ENCODE measurements at regions not wholly inside any gene's neighbourhood (a gene's known extent, or its start where the extent isn't known, plus 50 kb on each side); places are given as distances from the start of the nearest gene placed in this dataset.

DNA sequence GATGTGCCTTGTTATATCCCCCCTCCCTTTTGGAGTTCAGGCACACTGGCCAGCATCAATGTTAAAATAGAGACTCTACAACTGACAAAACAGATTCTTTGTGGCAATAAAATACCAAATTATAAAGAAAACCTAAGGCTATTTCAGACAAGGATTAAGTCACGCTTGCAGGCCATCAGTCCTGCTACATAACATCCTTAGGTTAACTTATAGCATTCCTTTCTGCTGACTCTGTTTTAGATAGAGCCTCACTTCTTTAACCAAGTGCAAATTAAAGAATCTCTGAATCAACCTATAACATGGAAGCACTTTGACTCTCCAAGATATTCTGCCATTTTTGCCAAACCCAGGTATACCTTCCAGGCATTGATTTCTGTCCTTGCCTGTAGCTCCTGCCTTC is 784.6 kb downstream of the RNF144A start:
- H3K4me3 ChIP-seq (ENCODE audit: low read depth, low read length): no peak overlapping the region
- no peak for TF ChIP-seq CTCF (conservative IDR thresholded peaks at IDR 0.05; ENCODE audit: low read depth, low read length)
- no peak for DNase-seq (ENCODE audit: low read depth)

GRCh38 chr2:7703048-7703447 is 785.8 kb downstream of the RNF144A start:
- no peak for DNase-seq (ENCODE audit: low read depth)
- no peak for TF ChIP-seq CTCF (conservative IDR thresholded peaks at IDR 0.05; ENCODE audit: low read depth, low read length)
- no peak overlapping the region for H3K4me3 ChIP-seq (ENCODE audit: low read depth, low read length)

- TF ChIP-seq CTCF (conservative IDR thresholded peaks at IDR 0.05; ENCODE audit: low read depth, low read length): no peak
- DNase-seq (ENCODE audit: low read depth): no peak
- no peak overlapping the region for H3K4me3 ChIP-seq (ENCODE audit: low read depth, low read length)
Observed at GRCh38 chr2:7703543-7704144, 786.4 kb downstream of the RNF144A start.

GRCh38 chr2:7704296-7704865 is 787.2 kb downstream of the RNF144A start:
- H3K4me3 ChIP-seq (ENCODE audit: low read depth, low read length): no peak overlapping the region
- no peak for DNase-seq (ENCODE audit: low read depth)
- no peak for TF ChIP-seq CTCF (conservative IDR thresholded peaks at IDR 0.05; ENCODE audit: low read depth, low read length)

- H3K4me3 ChIP-seq (ENCODE audit: low read depth, low read length): no peak overlapping the region
- TF ChIP-seq CTCF (conservative IDR thresholded peaks at IDR 0.05; ENCODE audit: low read depth, low read length): no peak
- DNase-seq (ENCODE audit: low read depth): no peak
Observed at GRCh38 chr2:7706791-7707190, 789.6 kb downstream of the RNF144A start.

DNA sequence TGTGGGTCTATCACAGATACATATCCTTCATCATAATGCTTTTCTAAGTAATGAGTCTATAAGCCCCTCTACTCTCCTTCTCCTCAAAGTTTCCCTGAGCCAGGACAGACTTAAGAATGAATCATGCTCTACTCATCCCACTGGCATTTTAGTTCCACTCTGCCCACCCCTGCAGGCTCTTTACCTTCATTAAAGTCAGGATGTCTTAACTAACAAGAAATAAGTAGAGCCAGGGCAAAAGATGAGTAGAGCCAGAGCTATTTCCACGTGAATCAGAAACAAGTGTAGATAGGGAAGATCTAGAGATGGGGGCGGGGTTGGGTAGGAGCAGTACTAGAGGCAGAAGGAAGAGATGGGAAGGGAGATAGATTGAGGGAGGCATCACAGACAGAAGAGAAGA is 790.5 kb downstream of the RNF144A start:
- no peak for TF ChIP-seq CTCF (conservative IDR thresholded peaks at IDR 0.05; ENCODE audit: low read depth, low read length)
- H3K4me3 ChIP-seq (ENCODE audit: low read depth, low read length): no peak overlapping the region
- DNase-seq (ENCODE audit: low read depth): peak; percentile 85

- DNase-seq (ENCODE audit: low read depth): no peak
- TF ChIP-seq CTCF (conservative IDR thresholded peaks at IDR 0.05; ENCODE audit: low read depth, low read length): no peak
- H3K4me3 ChIP-seq (ENCODE audit: low read depth, low read length): no peak overlapping the region
Observed at GRCh38 chr2:7709907-7710306, 792.7 kb downstream of the RNF144A start.

Measured in epithelial cell of proximal tubule (primary cell).